ENCODE measurements at regions not wholly inside any gene's neighbourhood (a gene's known extent, or its start where the extent isn't known, plus 50 kb on each side); places are given as distances from the start of the nearest gene placed in this dataset.

- TF ChIP-seq EP300 (IDR thresholded peaks at IDR 0.05; ENCODE audit: borderline replicate concordance in 1 of 2, low read depth in 2 of 2, low read length in 2 of 2) (no peak), CTCF (IDR thresholded peaks at IDR 0.05; ENCODE audit: control extremely low read depth in 1 of 3, insufficient read depth in 1 of 3, low read depth in 1 of 3, low read length in 3 of 3) (no peak), POLR2AphosphoS5 (IDR thresholded peaks at IDR 0.05; ENCODE audit: low read depth, low read length) (no peak)
Measured at GRCh38 chr2:18245375-18245774, 315.1 kb downstream of the RDH14 start.
